HEK293 (cell line): ENCODE measurements at regions not wholly inside any gene's neighbourhood (a gene's known extent, or its start where the extent isn't known, plus 50 kb on each side); places are given as distances from the start of the nearest gene placed in this dataset.

Experiments used
- CTCF ChIA-PET: fragments of 350-600 bp; formaldehyde crosslinking; extraction: SDS; loops from one replicate; lab custom pipeline; 2021; ENCODE audit warnings: antibody characterized with exemption; lab: Yijun Ruan, JAX
- POLR2A ChIA-PET: fragments of 300-600 bp; formaldehyde crosslinking; extraction: SDS; loops from one replicate; lab custom pipeline; 2020; ENCODE audit warnings: antibody characterized with exemption, inconsistent platforms; lab: Yijun Ruan, JAX
- H3K27ac ChIP-seq: fragments of 200-500 bp; sonication (Bioruptor generic); 2 replicates; pipeline ENCODE4 v1.5.1; 2014; ENCODE audit warnings: low read depth, low read length, control low read depth, inconsistent platforms; ENCODE audit errors: extremely low read depth
- H3K36me3 ChIP-seq, 2 experiments: fragments of 200-500 bp in 1 of 2; sonication (Bioruptor generic) in 1 of 2; 1 replicate in 1 of 2; 2 replicates in 1 of 2; pipeline ENCODE4 v1.5.1; 2014 to 2017; ENCODE audit warnings: inconsistent platforms in 2 of 2, low read length in 2 of 2; ENCODE audit not compliant: control insufficient read depth in 2 of 2, insufficient read depth in 1 of 2
- H3K4me1 ChIP-seq: fragments of 200-500 bp; sonication (Bioruptor generic); 2 replicates; pipeline ENCODE4 v1.5.1; 2014; ENCODE audit warnings: mild to moderate bottlenecking, low read length, inconsistent platforms; ENCODE audit not compliant: control insufficient read depth, insufficient read depth
- H3K4me3 ChIP-seq: 2 replicates; pipeline ENCODE4 v1.5.1; 2011; ENCODE audit warnings: low read depth, mild to moderate bottlenecking, control low read depth, low read length, moderate library complexity
- H3K9me3 ChIP-seq: fragments of 200-500 bp; sonication (Bioruptor generic); 2 replicates; pipeline ENCODE4 v1.5.1; 2014; ENCODE audit warnings: low read depth, low read length, inconsistent platforms; ENCODE audit not compliant: control insufficient read depth, insufficient read depth
- GLI4 ChIP-seq: fragments of 450-650 bp; formaldehyde crosslinking; IDR thresholded peaks from 2 replicates; pipeline ENCODE4 v1.5.1; 2016; ENCODE audit warnings: missing biosample characterization, missing genetic modification characterization
- GLIS1 ChIP-seq: fragments of 450-650 bp; formaldehyde crosslinking; IDR thresholded peaks from 2 replicates; pipeline ENCODE4 v1.5.1; 2016; ENCODE audit warnings: missing biosample characterization, missing genetic modification characterization
- HIC1 ChIP-seq: fragments of 450-650 bp; formaldehyde crosslinking; IDR thresholded peaks from 2 replicates; pipeline ENCODE4 v1.5.1; 2016; ENCODE audit warnings: missing biosample characterization, missing genetic modification characterization
- HOXD13 ChIP-seq: sonication (generic); formaldehyde crosslinking; IDR thresholded peaks from 2 replicates; pipeline ENCODE4 v1.8.0; 2022; ENCODE audit warnings: missing genetic modification reagents, borderline replicate concordance
- MEIS1 ChIP-seq: sonication (generic); formaldehyde crosslinking; IDR thresholded peaks from 2 replicates; pipeline ENCODE4 v1.8.1; 2022; ENCODE audit warnings: missing genetic modification reagents, mild to moderate bottlenecking, borderline replicate concordance
- PBX3 ChIP-seq: sonication (generic); formaldehyde crosslinking; IDR thresholded peaks from 2 replicates; pipeline ENCODE4 v1.8.1; 2022; ENCODE audit warnings: mild to moderate bottlenecking, moderate library complexity, missing genetic modification reagents
- PRDM4 ChIP-seq: fragments of 450-650 bp; formaldehyde crosslinking; IDR thresholded peaks from 2 replicates; pipeline ENCODE4 v1.5.1; 2017; ENCODE audit warnings: missing biosample characterization, missing genetic modification characterization
- SP7 ChIP-seq: fragments of 450-650 bp; formaldehyde crosslinking; IDR thresholded peaks from 2 replicates; pipeline ENCODE4 v1.5.1; 2016; ENCODE audit warnings: missing biosample characterization, missing genetic modification characterization
- ZEB2 ChIP-seq: fragments of 450-650 bp; formaldehyde crosslinking; IDR thresholded peaks from 2 replicates; pipeline ENCODE4 v1.5.1; 2016; ENCODE audit warnings: missing biosample characterization, missing genetic modification characterization
- ZIC2 ChIP-seq: fragments of 450-650 bp; formaldehyde crosslinking; IDR thresholded peaks from 2 replicates; pipeline ENCODE4 v1.5.1; 2016; ENCODE audit warnings: missing biosample characterization, missing genetic modification characterization
- ZNF280C ChIP-seq: fragments of 450-650 bp; formaldehyde crosslinking; IDR thresholded peaks from 2 replicates; pipeline ENCODE4 v1.5.1; 2016; ENCODE audit warnings: missing biosample characterization, missing genetic modification characterization
- ZNF362 ChIP-seq: fragments of 450-650 bp; formaldehyde crosslinking; IDR thresholded peaks from 2 replicates; pipeline ENCODE4 v1.5.1; 2016; ENCODE audit warnings: missing biosample characterization, missing genetic modification characterization
- ZNF530 ChIP-seq: fragments of 450-650 bp; formaldehyde crosslinking; IDR thresholded peaks from 2 replicates; pipeline ENCODE4 v1.5.1; 2016; ENCODE audit warnings: low read depth, missing biosample characterization, missing genetic modification characterization
- ZNF670 ChIP-seq: fragments of 450-650 bp; formaldehyde crosslinking; IDR thresholded peaks from 2 replicates; pipeline ENCODE4 v1.5.1; 2016; ENCODE audit warnings: missing biosample characterization, missing genetic modification characterization, low read depth
- ZNF692 ChIP-seq: fragments of 450-650 bp; formaldehyde crosslinking; IDR thresholded peaks from 2 replicates; pipeline ENCODE4 v1.5.1; 2016; ENCODE audit warnings: missing biosample characterization, missing genetic modification characterization
- ZNF76 ChIP-seq: fragments of 450-650 bp; formaldehyde crosslinking; IDR thresholded peaks from 2 replicates; pipeline ENCODE4; 2016; ENCODE audit warnings: low read depth, missing biosample characterization, missing genetic modification characterization, borderline replicate concordance
- ZNF837 ChIP-seq: fragments of 450-650 bp; formaldehyde crosslinking; IDR thresholded peaks from 2 replicates; pipeline ENCODE4 v1.5.1; 2016; ENCODE audit warnings: missing biosample characterization, missing genetic modification characterization

GRCh38 chr2:142306131-142306530 is 175.3 kb upstream of the LRP1B start:
- POLR2A ChIA-PET = no interaction called here
- CTCF ChIA-PET = no interaction called here

More at GRCh38 chr2:142306131-142306530, 175.3 kb upstream of the LRP1B start:
- Histone ChIP-seq H3K4me1 (no peaks in the 10 kb centered on the region), H3K36me3 (no peaks in the 10 kb centered on the region), H3K27ac (no peak overlapping the region), H3K9me3 (no peaks in the 10 kb centered on the region), H3K4me3 (no peak overlapping the region)
- no peak for TF ChIP-seq PRDM4 (tag by site-specific recombination)
- no peak for TF ChIP-seq ZNF362 (tag by site-specific recombination)
- no peak for TF ChIP-seq HIC1
- TF ChIP-seq SP7 (tag by site-specific recombination) = no peak
- TF ChIP-seq ZNF692 (tag by site-specific recombination) = no peak
- TF ChIP-seq ZNF837 (tag by site-specific recombination) = no peak
- TF ChIP-seq ZNF280C (tag by site-specific recombination) = no peak
- TF ChIP-seq GLIS1 = no peak
- TF ChIP-seq ZNF76 (tag by site-specific recombination) = no peak
- TF ChIP-seq GLI4 (tag by site-specific recombination) = no peak
- no peak for TF ChIP-seq HOXD13 (CRISPR knock-in tag)
- TF ChIP-seq ZNF530 (tag by site-specific recombination) = no peak
- TF ChIP-seq ZNF670 = no peak
- TF ChIP-seq ZEB2 (tag by site-specific recombination) = no peak
- no peak for TF ChIP-seq PBX3 (CRISPR knock-in tag)
- TF ChIP-seq ZIC2 (tag by site-specific recombination) = no peak
- TF ChIP-seq MEIS1 (CRISPR knock-in tag) = no peak
